ENCODE measurements at regions not wholly inside any gene's neighbourhood (a gene's known extent, or its start where the extent isn't known, plus 50 kb on each side); places are given as distances from the start of the nearest gene placed in this dataset.

- TF ChIP-seq EZH2 (IDR thresholded peaks at IDR 0.05; ENCODE audit: borderline replicate concordance, low read depth, low read length, severe bottlenecking) (no peak), POLR2A (IDR thresholded peaks at IDR 0.05; ENCODE audit: low read depth, low read length) (no peak), FOS (IDR thresholded peaks at IDR 0.05; ENCODE audit: borderline replicate concordance, insufficient read depth, low read length) (no peak), CTCF (IDR thresholded peaks at IDR 0.05; ENCODE audit: extremely low read depth in 1 of 2, insufficient read depth in 1 of 2, low read depth in 1 of 2, low read length in 2 of 2) (no peak), MAX (IDR thresholded peaks at IDR 0.05; ENCODE audit: insufficient read depth, insufficient read length) (no peak), MYC (IDR thresholded peaks at IDR 0.05; ENCODE audit: low read depth, low read length) (no peak), JUN (IDR thresholded peaks at IDR 0.05; ENCODE audit: borderline replicate concordance, insufficient read depth, insufficient read length, low read depth) (no peak), GATA2 (IDR thresholded peaks at IDR 0.05; ENCODE audit: insufficient read depth, insufficient read length, low read depth, low read length) (no peak), POLR2AphosphoS5 (IDR thresholded peaks at IDR 0.05; ENCODE audit: insufficient read depth, low read depth, low read length) (no peak)
- Histone ChIP-seq H2AFZ (ENCODE audit: low read depth, low read length) (no peak overlapping the region), H3K9ac (replicated peaks; ENCODE audit: extremely low read depth, insufficient read depth, low read length) (no peak overlapping the region), H3K27me3 (ENCODE audit: control insufficient read depth in 2 of 2, insufficient read depth in 2 of 2, low read length in 2 of 2) (no peaks in the 10 kb centered on the region), H4K20me1 (replicated peaks; ENCODE audit: control insufficient read depth, extremely low read depth, insufficient read depth, low read length) (no peaks in the 10 kb centered on the region), H3K4me1 (ENCODE audit: control insufficient read depth, extremely low read depth, insufficient read depth, low read length) (peaks cover 20% of the 10 kb centered on the region), H3K79me2 (ENCODE audit: control insufficient read depth, insufficient read depth, low read length) (peaks cover 95% of the 10 kb centered on the region), H3K36me3 (ENCODE audit: control insufficient read depth in 2 of 2, extremely low read depth in 1 of 2, insufficient read depth in 2 of 2, low read length in 2 of 2) (peaks cover 14 to 28% of the 10 kb centered on the region in 2 experiments), H3K9me3 (replicated peaks; ENCODE audit: control insufficient read depth, insufficient read depth, low read length) (no peaks in the 10 kb centered on the region), H3K4me3 (replicated peaks in 1 of 3; ENCODE audit: insufficient read depth in 1 of 3, low read depth in 1 of 3, low read length in 3 of 3) (no peak overlapping the region), H3K4me2 (ENCODE audit: insufficient read depth, low read length) (peak overlapping the region; percentile 27), H3K9me1 (replicated peaks; ENCODE audit: control insufficient read depth, extremely low read depth, insufficient read depth, low read length) (no peaks in the 10 kb centered on the region), H3K27ac (ENCODE audit: insufficient read depth, low read depth, low read length) (no peak overlapping the region)
- dilution Hi-C loops (cut with MboI; ENCODE audit: extremely low pct_ligation_motif_present, low sequenced_read_pairs) (no loop called here), intact Hi-C loops (cut with micrococcal nuclease) (no loop called here)
- ChIA-PET CTCF (interaction anchor here (0.6 to 1.3 kb wide), 4 partner anchors 22 to 49 kb away, joined by 3 to 4 read pairs (median 4); no protein-coding TSS in a partner anchor), POLR2A (no interaction called here)
- FAIRE-seq (no peak), DNase-seq (ENCODE audit: low read depth, low spot score) (no peak)
- no TSS peak for BruUV-seq (replicated peaks)
These were observed 126.2 kb upstream of the DMRT1 start for GRCh38 chr9:715300-715699.

Measured in endothelial cell of umbilical vein (primary cell).